ENCODE measurements at regions not wholly inside any gene's neighbourhood (a gene's known extent, or its start where the extent isn't known, plus 50 kb on each side); places are given as distances from the start of the nearest gene placed in this dataset.
"Not testable (repeated sequence)": the region's sequence is repeated elsewhere in the genome, so short reads cannot be mapped to it uniquely, and the experiment has no call there.

- Histone ChIP-seq H3K4me1 (no peaks in the 10 kb centered on the region), H3K4me3 (no peak overlapping the region)
- TF ChIP-seq CTCF (IDR thresholded peaks at IDR 0.05) (no peak), POLR2A (IDR thresholded peaks at IDR 0.05) (no peak)
Observed at GRCh38 chr10:123221418-123221817, 67.2 kb downstream of the BUB3 start.

GRCh38 chr10:123222832-123223231 lies 68.6 kb downstream of the BUB3 start:
- WGBS, 2 donors: 73 to 77% methylated on average over 4 of the region's 4 CpGs

More at GRCh38 chr10:123221418-123221817, 67.2 kb downstream of the BUB3 start:
- intact Hi-C loops (cut with DNase I): no loop called here
- Histone ChIP-seq H3K27ac (no peak overlapping the region), H3K27me3 (no peaks in the 10 kb centered on the region), H3K9me3 (peaks cover 0 to 6% (median 0%) of the 10 kb centered on the region in 3 donors), H3K36me3 (no peaks in the 10 kb centered on the region)
- DNase-seq: no peak

GRCh38 chr10:123227706-123228105 lies 73.5 kb downstream of the BUB3 start:
- H3K27me3 ChIP-seq: no peaks in the 10 kb centered on the region
- H3K4me3 ChIP-seq: no peak overlapping the region
- DNase-seq: no peak
- H3K9me3 ChIP-seq: no peaks in the 10 kb centered on the region
- no peaks in the 10 kb centered on the region for H3K4me1 ChIP-seq
- H3K27ac ChIP-seq: no peak overlapping the region
- H3K36me3 ChIP-seq: peaks cover 0 to 13% (median 0%) of the 10 kb centered on the region in 3 donors
- no peak for TF ChIP-seq POLR2A (IDR thresholded peaks at IDR 0.05)
- 54 to 77% methylated on average over 2 of the region's 2 CpGs for whole genome bisulfite sequencing, 2 donors
- intact Hi-C loops (cut with DNase I): no loop called here

More at GRCh38 chr10:123222832-123223231, 68.6 kb downstream of the BUB3 start:
- Histone ChIP-seq H3K9me3 (no peaks in the 10 kb centered on the region), H3K27me3 (no peaks in the 10 kb centered on the region), H3K27ac (no peak overlapping the region), H3K4me3 (no peak overlapping the region), H3K36me3 (no peaks in the 10 kb centered on the region), H3K4me1 (no peaks in the 10 kb centered on the region)
- no peak for TF ChIP-seq CTCF (IDR thresholded peaks at IDR 0.05)
- no peak for TF ChIP-seq POLR2A (IDR thresholded peaks at IDR 0.05)
- intact Hi-C loops (cut with DNase I): no loop called here
- no peak for DNase-seq

GRCh38 chr10:123229927-123230630 lies 75.9 kb downstream of the BUB3 start:
- Histone ChIP-seq H3K4me3 (no peak overlapping the region), H3K27ac (no peak overlapping the region), H3K27me3 (no peaks in the 10 kb centered on the region), H3K36me3 (peaks cover 0 to 13% (median 0%) of the 10 kb centered on the region in 3 donors), H3K9me3 (peaks cover 0 to 13% (median 3%) of the 10 kb centered on the region in 3 donors), H3K4me1 (no peaks in the 10 kb centered on the region)
- WGBS, 2 donors: 41 to 49% methylated on average over 7 to 8 of the region's 8 CpGs
- intact Hi-C loops (cut with DNase I): no loop called here
- no peak for DNase-seq
- TF ChIP-seq POLR2A (IDR thresholded peaks at IDR 0.05): no peak
- TF ChIP-seq CTCF (IDR thresholded peaks at IDR 0.05): no peak

DNA sequence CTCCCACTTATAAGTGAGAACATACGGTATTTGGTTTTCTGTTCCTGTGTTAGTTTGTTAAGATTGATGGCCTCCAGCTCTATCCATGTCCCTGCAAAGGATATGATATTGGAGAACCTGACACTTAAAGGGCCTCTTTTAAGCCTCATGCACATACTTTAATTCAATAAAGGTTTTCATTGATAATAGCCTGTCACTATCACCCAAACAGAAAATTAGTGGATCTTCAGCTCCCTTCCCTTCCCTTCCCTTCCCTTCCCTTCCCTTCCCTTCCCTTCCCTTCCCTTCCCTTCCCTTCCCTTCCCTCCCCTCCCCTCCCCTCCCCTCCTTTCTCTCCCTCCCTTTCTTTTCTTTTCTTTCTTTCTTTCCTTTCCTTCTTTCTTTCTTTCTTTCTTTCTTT lies 78.7 kb downstream of the BUB3 start:
- WGBS, 2 donors: 77 to 90% methylated on average over 1 of the region's 1 CpG
- H3K27me3 ChIP-seq; H3K4me3 ChIP-seq; H3K27ac ChIP-seq; H3K4me1 ChIP-seq; DNase-seq; intact Hi-C loops (cut with DNase I): not testable (repeated sequence)
- Histone ChIP-seq H3K9me3 (peaks cover 0 to 21% (median 3%) of the 10 kb centered on the region in 3 donors), H3K36me3 (peaks cover 0 to 13% (median 0%) of the 10 kb centered on the region in 3 donors)

DNA sequence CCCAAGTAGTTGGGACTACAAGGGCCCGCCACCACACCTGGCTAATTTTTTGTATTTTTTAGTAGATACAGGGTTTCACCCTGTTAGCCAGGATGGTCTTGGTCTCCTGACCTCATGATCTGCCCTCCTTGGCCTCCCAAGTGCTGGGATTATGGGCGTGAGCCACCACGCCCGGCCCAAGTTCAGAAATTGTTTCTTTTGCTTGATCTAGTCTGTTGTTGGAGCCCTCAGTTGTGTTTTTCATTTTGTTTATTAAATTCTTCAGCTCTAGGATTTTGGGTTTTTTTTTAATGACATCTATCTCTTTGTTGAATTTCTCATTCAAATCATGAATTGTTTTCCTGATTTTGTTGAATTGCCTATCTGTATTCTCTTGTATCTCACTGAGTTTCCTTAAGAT lies 80.8 kb downstream of the BUB3 start:
- not testable (repeated sequence) for H3K4me1 ChIP-seq
- WGBS, 2 donors: 87% methylated on average over 4 of the region's 4 CpGs

More for the DNA sequence above, 80.8 kb downstream of the BUB3 start:
- DNase-seq; H3K4me3 ChIP-seq; H3K36me3 ChIP-seq; H3K27me3 ChIP-seq; H3K27ac ChIP-seq; intact Hi-C loops (cut with DNase I): not testable (repeated sequence)
- peaks cover 0 to 21% (median 3%) of the 10 kb centered on the region in 3 donors for H3K9me3 ChIP-seq

All from esophagus squamous epithelium (tissue), 5 donors.